BJ (cell line): ENCODE measurements at regions not wholly inside any gene's neighbourhood (a gene's known extent, or its start where the extent isn't known, plus 50 kb on each side); places are given as distances from the start of the nearest gene placed in this dataset.

Experiments used
- CTCF ChIA-PET: fragments of 350-600 bp; formaldehyde crosslinking; extraction: SDS; loops from one replicate; lab custom pipeline; 2021; ENCODE audit warnings: antibody characterized with exemption, inconsistent platforms; lab: Yijun Ruan, JAX
- POLR2A ChIA-PET: fragments of 300-600 bp; sonication (Branson Sonifier 250); formaldehyde crosslinking; extraction: SDS; loops from one replicate; lab custom pipeline; 2021; ENCODE audit warnings: antibody characterized with exemption; lab: Charles Lee
- DNase-seq: peaks from one replicate; pipeline ENCODE4 v3.0.0-alpha.2; 2011; ENCODE audit warnings: low read depth
- H3K27me3 ChIP-seq: 2 replicates; pipeline ENCODE4 v1.6.0; 2011; ENCODE audit warnings: low read length; ENCODE audit not compliant: control insufficient read depth, insufficient read depth
- H3K36me3 ChIP-seq: 2 replicates; pipeline ENCODE4 v1.5.1; 2011; ENCODE audit warnings: low read length; ENCODE audit not compliant: control insufficient read depth, insufficient read depth
- H3K4me3 ChIP-seq: 2 replicates; pipeline ENCODE4 v1.5.1; 2011; ENCODE audit warnings: low read depth, mild to moderate bottlenecking, control low read depth, low read length
- TF ChIP-seq, protein P1 (sequence below): IDR thresholded peaks from 2 replicates; pipeline ENCODE4 v1.5.1; 2011; ENCODE audit warnings: low read depth, mild to moderate bottlenecking, control low read depth, inconsistent platforms, low read length, moderate library complexity; ENCODE audit not compliant: insufficient read depth

GRCh38 chr2:104570259-104570658 is 283.7 kb upstream of the POU3F3 start:
- Histone ChIP-seq H3K27me3 (no peaks in the 10 kb centered on the region), H3K36me3 (no peaks in the 10 kb centered on the region), H3K4me3 (no peak overlapping the region)
- no peak for DNase-seq
- ChIA-PET CTCF (no interaction called here), POLR2A (no interaction called here)
- TF ChIP-seq, protein P1, sequence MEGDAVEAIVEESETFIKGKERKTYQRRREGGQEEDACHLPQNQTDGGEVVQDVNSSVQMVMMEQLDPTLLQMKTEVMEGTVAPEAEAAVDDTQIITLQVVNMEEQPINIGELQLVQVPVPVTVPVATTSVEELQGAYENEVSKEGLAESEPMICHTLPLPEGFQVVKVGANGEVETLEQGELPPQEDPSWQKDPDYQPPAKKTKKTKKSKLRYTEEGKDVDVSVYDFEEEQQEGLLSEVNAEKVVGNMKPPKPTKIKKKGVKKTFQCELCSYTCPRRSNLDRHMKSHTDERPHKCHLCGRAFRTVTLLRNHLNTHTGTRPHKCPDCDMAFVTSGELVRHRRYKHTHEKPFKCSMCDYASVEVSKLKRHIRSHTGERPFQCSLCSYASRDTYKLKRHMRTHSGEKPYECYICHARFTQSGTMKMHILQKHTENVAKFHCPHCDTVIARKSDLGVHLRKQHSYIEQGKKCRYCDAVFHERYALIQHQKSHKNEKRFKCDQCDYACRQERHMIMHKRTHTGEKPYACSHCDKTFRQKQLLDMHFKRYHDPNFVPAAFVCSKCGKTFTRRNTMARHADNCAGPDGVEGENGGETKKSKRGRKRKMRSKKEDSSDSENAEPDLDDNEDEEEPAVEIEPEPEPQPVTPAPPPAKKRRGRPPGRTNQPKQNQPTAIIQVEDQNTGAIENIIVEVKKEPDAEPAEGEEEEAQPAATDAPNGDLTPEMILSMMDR: no peak

DNA sequence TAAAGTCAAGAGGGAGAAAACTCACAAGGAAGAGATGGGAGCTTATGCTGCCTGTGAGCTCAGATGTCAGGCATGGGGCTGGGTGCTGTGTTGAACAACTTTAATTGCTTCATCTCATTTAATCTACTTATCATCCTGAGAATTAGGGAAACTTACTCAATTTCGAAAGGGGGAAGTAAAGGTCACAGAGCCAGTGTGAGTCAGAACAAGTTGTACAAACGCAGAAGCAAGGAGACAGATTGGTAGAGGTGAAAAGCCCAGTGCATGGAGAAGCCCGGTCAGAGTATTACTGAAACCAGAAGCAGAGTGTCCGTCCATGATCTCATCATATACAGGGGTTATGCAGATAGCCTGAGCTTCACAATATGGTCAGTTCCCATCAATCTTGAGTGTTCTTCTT is 281.1 kb upstream of the POU3F3 start:
- ChIA-PET POLR2A (no interaction called here), CTCF (interaction anchor here (1.2 kb wide), 1 partner anchor 12 kb away, joined by 3 read pairs; no protein-coding TSS in a partner anchor)
- no peaks in the 10 kb centered on the region for H3K27me3 ChIP-seq
- H3K4me3 ChIP-seq: no peak overlapping the region
- no peaks in the 10 kb centered on the region for H3K36me3 ChIP-seq
- TF ChIP-seq, protein P1: no peak
- no peak for DNase-seq

GRCh38 chr2:104574367-104574766 is 279.5 kb upstream of the POU3F3 start:
- TF ChIP-seq, protein P1: no peak
- POLR2A ChIA-PET: no interaction called here
- no peaks in the 10 kb centered on the region for H3K27me3 ChIP-seq
- no peak overlapping the region for H3K4me3 ChIP-seq
- no peak for DNase-seq
- H3K36me3 ChIP-seq: no peaks in the 10 kb centered on the region
- CTCF ChIA-PET: interaction anchor here (0.6 kb wide), 1 partner anchor 48 kb away, joined by 3 read pairs; no protein-coding TSS in a partner anchor

DNA sequence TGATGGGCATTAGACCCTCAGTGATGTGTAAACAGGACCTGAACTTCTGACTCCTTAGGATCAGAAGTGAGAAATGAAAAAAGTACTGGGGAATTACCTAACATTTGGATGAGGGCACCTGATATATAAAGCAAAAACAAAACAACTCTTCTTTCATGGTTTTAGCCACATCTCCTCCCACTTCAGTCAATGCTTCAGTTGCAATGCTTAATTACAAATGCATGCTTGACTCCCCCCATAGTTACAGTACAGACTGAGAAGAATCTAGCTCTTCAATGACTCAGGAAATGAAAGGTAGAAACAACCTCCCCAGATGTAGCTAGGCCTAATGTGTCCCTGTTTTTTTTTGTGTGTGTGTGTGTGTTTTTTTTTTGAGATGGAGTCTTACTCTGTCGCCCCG is 276.8 kb upstream of the POU3F3 start:
- DNase-seq: no peak
- Histone ChIP-seq H3K27me3 (no peaks in the 10 kb centered on the region), H3K36me3 (no peaks in the 10 kb centered on the region), H3K4me3 (no peak overlapping the region)
- TF ChIP-seq, protein P1: no peak
- ChIA-PET CTCF (no interaction called here), POLR2A (no interaction called here)

DNA sequence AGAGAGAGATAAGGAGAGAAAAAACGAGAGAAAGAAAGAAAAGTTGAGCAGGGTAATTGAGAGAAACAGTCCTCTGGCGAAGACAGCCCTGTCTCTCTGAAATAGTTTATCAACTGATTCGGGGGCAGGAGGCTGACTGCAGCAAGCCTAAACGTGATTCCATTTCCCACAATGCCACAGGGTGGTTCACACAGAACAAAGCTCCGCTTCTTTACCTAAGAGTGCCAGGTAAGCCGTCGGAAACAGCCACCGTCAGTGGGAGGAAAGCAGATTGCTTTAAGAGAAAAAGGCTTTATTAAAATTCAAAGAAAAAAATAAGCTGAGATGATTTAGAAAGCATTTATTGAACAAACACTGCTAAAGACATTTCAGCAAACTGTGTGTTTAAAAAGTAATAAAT is 271.4 kb upstream of the POU3F3 start:
- TF ChIP-seq, protein P1: no peak
- no peak overlapping the region for H3K4me3 ChIP-seq
- ChIA-PET POLR2A (no interaction called here), CTCF (no interaction called here)
- H3K36me3 ChIP-seq: no peaks in the 10 kb centered on the region
- H3K27me3 ChIP-seq: no peaks in the 10 kb centered on the region
- no peak for DNase-seq
